ENCODE measurements at regions not wholly inside any gene's neighbourhood (a gene's known extent, or its start where the extent isn't known, plus 50 kb on each side); places are given as distances from the start of the nearest gene placed in this dataset.

DNA sequence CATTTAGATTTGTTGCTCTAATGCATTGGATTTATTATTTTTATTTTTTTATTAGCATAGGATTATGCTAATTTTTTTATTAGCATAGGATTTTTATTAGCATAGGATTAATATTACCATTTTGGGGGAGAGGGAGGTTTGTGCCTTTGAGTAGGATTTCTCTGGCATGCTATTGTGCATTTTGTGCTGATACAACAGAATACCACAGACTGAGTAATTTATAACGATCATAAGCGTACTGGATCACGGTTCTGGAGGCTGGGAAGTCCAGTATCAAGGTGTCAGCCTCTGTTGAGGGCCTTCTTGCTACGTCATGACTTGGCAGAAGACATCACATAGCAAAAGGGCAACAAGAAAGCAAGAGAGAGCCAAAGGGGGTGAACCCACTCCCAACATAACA lies 187.5 kb downstream of the XPNPEP1 start:
- H4K5ac ChIP-seq (ENCODE audit: insufficient read length, low read depth, low read length), result no peak overlapping the region

More for the DNA sequence above, 187.5 kb downstream of the XPNPEP1 start:
- Histone ChIP-seq H3K27me3 (replicated peaks in 1 of 4; ENCODE audit: control insufficient read depth in 3 of 4, extremely low read depth in 1 of 4, insufficient read depth in 3 of 4, low read length in 3 of 4) (no peaks in the 10 kb centered on the region), H2AK5ac (ENCODE audit: low read depth, low read length) (no peak overlapping the region), H3K4me3 (ENCODE audit: extremely low read depth in 1 of 4, insufficient read depth in 2 of 4, low read depth in 3 of 4, low read length in 4 of 4) (no peak overlapping the region), H3K23me2 (ENCODE audit: low read depth, low read length) (no peaks in the 10 kb centered on the region), H4K91ac (replicated peaks; ENCODE audit: insufficient read length, low read length) (no peak overlapping the region), H2AFZ (ENCODE audit: low read length) (no peak overlapping the region), H2BK5ac (ENCODE audit: low read depth, low read length) (no peak overlapping the region), H3K36me3 (ENCODE audit: control insufficient read depth in 2 of 4, insufficient read depth in 4 of 4, low read length in 3 of 4) (no peaks in the 10 kb centered on the region), H3K14ac (ENCODE audit: insufficient read length) (no peak overlapping the region), H3K27ac (ENCODE audit: low read depth, low read length) (no peak overlapping the region), H2BK15ac (ENCODE audit: low read length) (no peak overlapping the region), H3K4me2 (ENCODE audit: insufficient read depth in 1 of 2, low read depth in 2 of 2, low read length in 2 of 2) (no peak overlapping the region), H3K23ac (ENCODE audit: insufficient read length) (no peak overlapping the region), H3K4ac (replicated peaks; ENCODE audit: insufficient read length, low read depth, low read length) (no peak overlapping the region), H4K20me1 (replicated peaks in 1 of 2; ENCODE audit: control insufficient read depth in 1 of 2, insufficient read depth in 2 of 2, low read length in 2 of 2) (no peaks in the 10 kb centered on the region), H3K4me1 (replicated peaks in 1 of 4; ENCODE audit: control insufficient read depth in 3 of 4, insufficient read depth in 4 of 4, low read length in 3 of 4) (no peaks in the 10 kb centered on the region), H3K9me3 (ENCODE audit: insufficient read depth in 2 of 2, low read depth in 1 of 2, low read length in 1 of 2) (no peaks in the 10 kb centered on the region), H3K79me1 (ENCODE audit: low read depth, low read length) (no peaks in the 10 kb centered on the region), H2BK20ac (ENCODE audit: low read length) (no peak overlapping the region), H2BK12ac (ENCODE audit: low read depth, low read length) (no peak overlapping the region), H2BK120ac (replicated peaks; ENCODE audit: low read depth, low read length) (no peak overlapping the region), H4K8ac (ENCODE audit: extremely low read depth, insufficient read depth, low read length) (no peak overlapping the region), H3K79me2 (ENCODE audit: control insufficient read depth in 1 of 2, insufficient read depth in 2 of 2, low read length in 2 of 2) (no peaks in the 10 kb centered on the region), H3K9ac (replicated peaks in 1 of 4; ENCODE audit: extremely low read depth in 1 of 4, low read depth in 3 of 4, low read length in 3 of 4) (no peak overlapping the region), H3K18ac (ENCODE audit: extremely low read depth, low read length) (no peak overlapping the region), H3K56ac (replicated peaks; ENCODE audit: insufficient read length, low read depth, low read length) (no peak overlapping the region)
- no peak for FAIRE-seq
- ChIA-PET POLR2A (ENCODE audit: partially characterized antibody) (no interaction called here), CTCF (ENCODE audit: partially characterized antibody) (no interaction called here)
- 86% methylated on average over 4 of the region's 4 CpGs; no CpG with 5 or more reads in 1 of the 2 experiments for WGBS, 2 experiments (ENCODE audit: extremely low coverage in 1 of 2, insufficient coverage in 1 of 2, insufficient read length in 1 of 2, insufficient replicate concordance in 2 of 2, low coverage in 1 of 2, low lambda C conversion rate in 2 of 2, missing lambda C conversion rate in 1 of 2)
- no peak for DNase-seq (ENCODE audit: low read depth in 1 of 2, low spot score in 2 of 2)
- no peak for TF ChIP-seq CHD7 (IDR thresholded peaks at IDR 0.05; ENCODE audit: insufficient replicate concordance, low read length)
